Esophagus muscularis mucosa (tissue), 4 donors: ENCODE measurements at regions not wholly inside any gene's neighbourhood (a gene's known extent, or its start where the extent isn't known, plus 50 kb on each side); places are given as distances from the start of the nearest gene placed in this dataset.

Source experiments
- CTCF ChIP-seq, 3 experiments: fragments of 200-600 bp in 2 of 3; fragments of 450-650 bp in 1 of 3; sonication (generic) in 2 of 3; IDR thresholded peaks; one replicate each; pipeline ENCODE4 v1.5.1; 2017 to 2019; ENCODE audit warnings: antibody characterized with exemption in 3 of 3, mild to moderate bottlenecking in 2 of 3, moderate library complexity in 1 of 3
- EP300 ChIP-seq: sonication (generic); formaldehyde crosslinking; IDR thresholded peaks from one replicate; pipeline ENCODE4 v1.6.1; 2017; ENCODE audit warnings: antibody characterized with exemption
- POLR2A ChIP-seq: fragments of 450-650 bp; IDR thresholded peaks from one replicate; pipeline ENCODE4 v1.6.1; 2017; ENCODE audit warnings: antibody characterized with exemption, moderate library complexity, mild to moderate bottlenecking, low read depth
- POLR2AphosphoS5 ChIP-seq, 2 donors: sonication (generic); formaldehyde crosslinking; IDR thresholded peaks; one replicate each; pipeline ENCODE4 v1.6.1; 2017; ENCODE audit warnings: antibody characterized with exemption in 2 of 2

DNA sequence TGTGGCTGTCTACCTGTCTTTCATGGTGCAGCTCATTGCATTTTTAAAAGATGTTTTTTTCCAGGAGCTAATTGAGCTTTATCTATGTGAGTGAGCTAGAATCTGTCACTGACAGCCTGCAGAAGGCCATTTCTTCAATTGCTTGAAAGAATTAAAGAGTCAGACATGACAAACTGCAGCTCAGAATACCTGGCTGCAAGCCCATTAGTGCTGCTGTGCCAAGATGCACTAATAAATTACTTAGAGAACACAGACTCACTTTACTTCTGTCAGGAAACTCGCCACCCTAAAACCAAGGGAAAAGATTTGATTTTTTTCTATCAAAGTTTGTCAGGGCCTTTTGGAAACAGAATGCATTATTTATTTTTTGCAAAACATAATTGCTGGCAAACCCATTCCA lies 368.3 kb downstream of the CAAP1 start:
- TF ChIP-seq CTCF (IDR thresholded peaks at IDR 0.05) (no peak), POLR2AphosphoS5 (IDR thresholded peaks at IDR 0.05) (no peak), POLR2A (no peak), EP300 (no peak)
